ENCODE measurements at regions not wholly inside any gene's neighbourhood (a gene's known extent, or its start where the extent isn't known, plus 50 kb on each side); places are given as distances from the start of the nearest gene placed in this dataset.

- Histone ChIP-seq H3K27me3 (no peaks in the 10 kb centered on the region), H3K9me3 (no peaks in the 10 kb centered on the region), H3K4me1 (no peaks in the 10 kb centered on the region), H3K36me3 (no peaks in the 10 kb centered on the region), H3K4me3 (no peak overlapping the region), H3K27ac (no peak overlapping the region)
- intact Hi-C loops (cut with DNase I) = no loop called here
- no peak for DNase-seq
- TF ChIP-seq POLR2A (IDR thresholded peaks at IDR 0.05) (no peak), POLR2AphosphoS5 (IDR thresholded peaks at IDR 0.05) (no peak), EP300 (IDR thresholded peaks at IDR 0.05) (no peak), CTCF (IDR thresholded peaks at IDR 0.05) (no peak)
- 89 to 92% methylated on average over 3 of the region's 3 CpGs for WGBS, 2 donors
Observed at GRCh38 chr21:32090956-32091355, 187.9 kb downstream of the MIS18A start.

- no peak for DNase-seq
- H3K4me3 ChIP-seq = no peak overlapping the region
- H3K27me3 ChIP-seq = no peaks in the 10 kb centered on the region
- intact Hi-C loops (cut with DNase I) = no loop called here
- no peaks in the 10 kb centered on the region for H3K36me3 ChIP-seq
- H3K9me3 ChIP-seq = no peaks in the 10 kb centered on the region
- no peak overlapping the region for H3K27ac ChIP-seq
- no peak for TF ChIP-seq POLR2A (IDR thresholded peaks at IDR 0.05)
- TF ChIP-seq CTCF (IDR thresholded peaks at IDR 0.05) = no peak
- WGBS, 2 donors = 18 to 50% methylated on average over 2 of the region's 2 CpGs
- no peaks in the 10 kb centered on the region for H3K4me1 ChIP-seq
Observed at GRCh38 chr21:32089766-32090165, 189.1 kb downstream of the MIS18A start.

GRCh38 chr21:32088471-32088870, 190.4 kb downstream of the MIS18A start:
- Histone ChIP-seq H3K4me3 (no peak overlapping the region), H3K36me3 (no peaks in the 10 kb centered on the region), H3K9me3 (no peaks in the 10 kb centered on the region), H3K27me3 (no peaks in the 10 kb centered on the region), H3K4me1 (no peaks in the 10 kb centered on the region), H3K27ac (no peak overlapping the region)
- DNase-seq = no peak
- intact Hi-C loops (cut with DNase I) = no loop called here
- TF ChIP-seq POLR2AphosphoS5 (IDR thresholded peaks at IDR 0.05) (no peak), EP300 (IDR thresholded peaks at IDR 0.05) (no peak), POLR2A (IDR thresholded peaks at IDR 0.05) (no peak), CTCF (IDR thresholded peaks at IDR 0.05) (no peak)

- Histone ChIP-seq H3K4me3 (no peak overlapping the region), H3K36me3 (no peaks in the 10 kb centered on the region), H3K4me1 (no peaks in the 10 kb centered on the region), H3K9me3 (no peaks in the 10 kb centered on the region), H3K27me3 (no peaks in the 10 kb centered on the region), H3K27ac (no peak overlapping the region)
- 49 to 71% methylated on average over 1 of the region's 1 CpG for WGBS, 2 donors
- DNase-seq = no peak
- TF ChIP-seq POLR2A (IDR thresholded peaks at IDR 0.05) (no peak), EP300 (IDR thresholded peaks at IDR 0.05) (no peak), CTCF (IDR thresholded peaks at IDR 0.05) (no peak)
- intact Hi-C loops (cut with DNase I) = no loop called here
Observed at GRCh38 chr21:32087447-32087846, 191.4 kb downstream of the MIS18A start.

GRCh38 chr21:32083197-32083596, 195.7 kb downstream of the MIS18A start:
- TF ChIP-seq POLR2A (IDR thresholded peaks at IDR 0.05) (no peak), CTCF (IDR thresholded peaks at IDR 0.05) (no peak), POLR2AphosphoS5 (IDR thresholded peaks at IDR 0.05) (no peak), EP300 (IDR thresholded peaks at IDR 0.05) (no peak)
- 78 to 86% methylated on average over 2 of the region's 2 CpGs for WGBS, 2 donors
- Histone ChIP-seq H3K27ac (no peak overlapping the region), H3K27me3 (no peaks in the 10 kb centered on the region), H3K4me1 (no peaks in the 10 kb centered on the region), H3K4me3 (no peak overlapping the region), H3K36me3 (no peaks in the 10 kb centered on the region), H3K9me3 (no peaks in the 10 kb centered on the region)
- intact Hi-C loops (cut with DNase I) = no loop called here
- DNase-seq = no peak
